ENCODE measurements at regions not wholly inside any gene's neighbourhood (a gene's known extent, or its start where the extent isn't known, plus 50 kb on each side); places are given as distances from the start of the nearest gene placed in this dataset.

- TF ChIP-seq POLR2A (IDR thresholded peaks at IDR 0.05; ENCODE audit: low read depth, low read length) (no peak), CTCF (IDR thresholded peaks at IDR 0.05; ENCODE audit: extremely low read depth in 1 of 2, insufficient read depth in 1 of 2, low read depth in 1 of 2, low read length in 2 of 2) (no peak), POLR2AphosphoS5 (IDR thresholded peaks at IDR 0.05; ENCODE audit: insufficient read depth, low read depth, low read length) (no peak), EZH2 (IDR thresholded peaks at IDR 0.05; ENCODE audit: borderline replicate concordance, low read depth, low read length, severe bottlenecking) (no peak), MAX (IDR thresholded peaks at IDR 0.05; ENCODE audit: insufficient read depth, insufficient read length) (no peak), FOS (IDR thresholded peaks at IDR 0.05; ENCODE audit: borderline replicate concordance, insufficient read depth, low read length) (no peak), JUN (IDR thresholded peaks at IDR 0.05; ENCODE audit: borderline replicate concordance, insufficient read depth, insufficient read length, low read depth) (no peak)
Observed at GRCh38 chr9:106623558-106623957, 239.4 kb upstream of the ZNF462 start.
